ENCODE measurements at regions not wholly inside any gene's neighbourhood (a gene's known extent, or its start where the extent isn't known, plus 50 kb on each side); places are given as distances from the start of the nearest gene placed in this dataset.

DNA sequence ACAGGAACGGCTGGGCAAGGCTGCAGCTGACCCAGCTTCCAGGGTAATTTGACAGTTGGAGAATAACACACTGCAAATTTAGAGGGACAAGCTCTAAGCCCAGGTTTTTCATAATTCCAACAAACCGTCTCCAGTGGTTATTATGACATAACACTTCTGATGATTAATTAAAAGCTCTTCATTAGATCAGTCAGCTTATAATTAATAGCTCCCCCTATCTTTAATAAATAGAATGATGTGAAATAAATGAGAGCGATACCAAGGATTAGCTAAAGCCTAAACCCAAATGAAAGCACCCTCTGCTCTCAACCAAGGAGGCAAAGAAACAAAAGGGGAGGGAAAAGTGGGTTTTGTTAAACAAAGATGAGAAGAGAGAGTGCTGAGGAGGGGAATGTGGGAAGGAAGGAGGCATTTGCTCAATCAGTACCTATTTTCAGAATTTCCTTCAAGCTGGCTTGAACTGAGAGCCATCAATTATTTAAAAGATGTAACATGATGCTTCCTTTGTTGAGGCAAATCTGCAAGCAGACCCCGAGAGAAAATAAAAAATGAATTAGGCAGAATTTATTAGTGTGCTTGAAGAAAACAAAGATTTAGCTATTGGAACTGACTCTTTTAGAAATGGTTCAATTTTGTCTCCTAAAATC is 221.8 kb upstream of the ESRRG start:
- no peak overlapping the region for H3K4me3 ChIP-seq (ENCODE audit: low read depth, poor library complexity, severe bottlenecking)
- intact Hi-C loops (cut with DNase I; ENCODE audit: low total_unique reads), result no loop called here
- DNase-seq (ENCODE audit: low spot score in 2 of 2), result no peak
- WGBS, 2 donors, result 55 to 61% methylated on average over 4 of the region's 4 CpGs
- TF ChIP-seq POLR2A (IDR thresholded peaks at IDR 0.05), result no peak

DNA sequence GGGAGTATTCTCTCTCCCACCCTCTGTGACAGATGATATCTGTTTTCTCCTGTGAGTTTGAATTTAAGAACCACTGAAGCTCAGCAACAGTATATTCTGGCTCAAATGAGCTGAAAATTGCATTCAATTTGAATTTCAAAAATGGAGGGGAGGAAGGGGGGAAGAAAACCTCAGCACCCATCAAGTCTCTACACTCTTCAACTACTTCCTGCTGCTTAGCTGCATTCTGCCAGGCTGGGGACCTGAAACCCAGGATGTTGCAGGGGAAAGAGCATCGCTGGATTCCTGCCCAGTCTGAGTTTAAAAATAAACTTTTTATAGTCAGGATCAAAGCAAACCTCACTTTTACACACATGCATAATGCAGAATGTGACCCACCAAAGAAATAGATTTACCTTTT is 214.3 kb upstream of the ESRRG start:
- H3K4me3 ChIP-seq (ENCODE audit: low read depth, poor library complexity, severe bottlenecking), result no peak overlapping the region
- DNase-seq (ENCODE audit: low spot score in 2 of 2), result no peak
- TF ChIP-seq, protein P1, sequence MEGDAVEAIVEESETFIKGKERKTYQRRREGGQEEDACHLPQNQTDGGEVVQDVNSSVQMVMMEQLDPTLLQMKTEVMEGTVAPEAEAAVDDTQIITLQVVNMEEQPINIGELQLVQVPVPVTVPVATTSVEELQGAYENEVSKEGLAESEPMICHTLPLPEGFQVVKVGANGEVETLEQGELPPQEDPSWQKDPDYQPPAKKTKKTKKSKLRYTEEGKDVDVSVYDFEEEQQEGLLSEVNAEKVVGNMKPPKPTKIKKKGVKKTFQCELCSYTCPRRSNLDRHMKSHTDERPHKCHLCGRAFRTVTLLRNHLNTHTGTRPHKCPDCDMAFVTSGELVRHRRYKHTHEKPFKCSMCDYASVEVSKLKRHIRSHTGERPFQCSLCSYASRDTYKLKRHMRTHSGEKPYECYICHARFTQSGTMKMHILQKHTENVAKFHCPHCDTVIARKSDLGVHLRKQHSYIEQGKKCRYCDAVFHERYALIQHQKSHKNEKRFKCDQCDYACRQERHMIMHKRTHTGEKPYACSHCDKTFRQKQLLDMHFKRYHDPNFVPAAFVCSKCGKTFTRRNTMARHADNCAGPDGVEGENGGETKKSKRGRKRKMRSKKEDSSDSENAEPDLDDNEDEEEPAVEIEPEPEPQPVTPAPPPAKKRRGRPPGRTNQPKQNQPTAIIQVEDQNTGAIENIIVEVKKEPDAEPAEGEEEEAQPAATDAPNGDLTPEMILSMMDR (IDR thresholded peaks at IDR 0.05), result no peak
- intact Hi-C loops (cut with DNase I; ENCODE audit: low total_unique reads), result no loop called here
- 17 to 21% methylated on average over 1 of the region's 1 CpG for WGBS, 2 donors

DNA sequence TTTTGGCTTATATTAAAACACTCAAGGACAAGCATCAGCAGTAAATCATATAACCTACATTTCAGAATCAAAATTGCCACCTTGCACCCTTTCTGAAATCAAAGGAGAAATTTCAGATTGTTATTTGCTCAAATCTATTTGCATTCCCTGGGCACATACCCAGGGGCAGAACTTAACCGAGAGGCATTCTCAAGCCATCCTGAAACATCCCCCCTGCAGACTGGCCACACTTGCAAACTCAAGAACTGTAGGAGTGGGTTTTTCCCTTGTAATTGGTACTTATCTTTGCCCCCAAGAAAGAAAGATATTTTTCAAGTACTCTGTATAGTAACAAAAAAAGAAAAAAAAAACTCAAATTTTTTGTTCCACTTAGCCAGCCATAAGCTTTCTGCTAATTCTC is 213.6 kb upstream of the ESRRG start:
- H3K4me3 ChIP-seq (ENCODE audit: low read depth, poor library complexity, severe bottlenecking), result no peak overlapping the region
- intact Hi-C loops (cut with DNase I; ENCODE audit: low total_unique reads), result no loop called here
- TF ChIP-seq POLR2A (IDR thresholded peaks at IDR 0.05), result no peak
- TF ChIP-seq, protein P1 (IDR thresholded peaks at IDR 0.05), result no peak
- no peak for DNase-seq (ENCODE audit: low spot score in 2 of 2)
- WGBS, 2 donors, result 78 to 94% methylated on average over 1 of the region's 1 CpG

DNA sequence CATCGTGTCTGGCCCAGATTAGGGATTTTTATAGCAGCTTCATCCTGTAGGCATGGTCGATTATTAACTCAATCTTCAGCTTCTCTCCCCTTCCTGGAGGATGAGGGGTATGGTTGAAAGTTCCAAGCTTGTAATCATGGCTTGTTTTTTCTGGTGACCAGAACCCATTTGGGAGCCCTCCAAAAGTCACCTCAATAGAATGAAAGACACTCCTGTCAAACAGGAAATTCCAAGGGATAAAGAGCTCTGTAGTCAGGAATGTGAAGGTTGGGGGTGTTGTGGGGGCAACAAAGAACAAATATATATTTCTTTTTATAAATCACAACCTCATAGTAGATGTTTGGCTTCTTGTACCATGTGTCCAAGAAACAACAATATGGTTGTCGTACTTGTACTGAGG is 212.7 kb upstream of the ESRRG start:
- no peak for TF ChIP-seq POLR2A (IDR thresholded peaks at IDR 0.05)
- TF ChIP-seq, protein P1 (IDR thresholded peaks at IDR 0.05), result no peak
- H3K4me3 ChIP-seq (ENCODE audit: low read depth, poor library complexity, severe bottlenecking), result no peak overlapping the region
- intact Hi-C loops (cut with DNase I; ENCODE audit: low total_unique reads), result no loop called here
- DNase-seq (ENCODE audit: low spot score in 2 of 2), result no peak
- 72 to 79% methylated on average over 3 of the region's 3 CpGs for WGBS, 2 donors

DNA sequence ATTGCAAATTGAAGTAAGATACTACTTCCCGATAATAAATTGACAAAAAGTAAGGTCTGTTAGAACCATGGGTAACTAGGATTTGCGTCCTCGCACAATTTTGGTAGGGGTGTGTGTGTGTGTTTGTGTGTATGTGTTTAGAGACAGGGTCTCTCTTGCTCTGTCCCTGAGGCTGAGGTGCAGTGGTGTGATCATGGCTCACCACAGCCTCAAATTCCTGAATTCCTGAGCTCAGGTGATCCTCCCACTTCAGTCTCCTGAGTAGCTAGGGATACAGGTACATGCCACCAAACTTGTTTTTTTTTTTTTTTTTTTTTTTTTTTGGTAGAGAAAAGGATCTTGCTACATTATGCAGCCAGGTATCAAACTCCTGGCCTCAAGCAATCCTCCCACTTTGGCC is 209.2 kb upstream of the ESRRG start:
- DNase-seq (ENCODE audit: low spot score in 2 of 2), result no peak
- TF ChIP-seq, protein P1 (IDR thresholded peaks at IDR 0.05), result no peak
- TF ChIP-seq POLR2A (IDR thresholded peaks at IDR 0.05), result no peak
- H3K4me3 ChIP-seq (ENCODE audit: low read depth, poor library complexity, severe bottlenecking), result no peak overlapping the region
- WGBS, 2 donors, result 97% methylated on average over 3 of the region's 3 CpGs
- intact Hi-C loops (cut with DNase I; ENCODE audit: low total_unique reads), result no loop called here

DNA sequence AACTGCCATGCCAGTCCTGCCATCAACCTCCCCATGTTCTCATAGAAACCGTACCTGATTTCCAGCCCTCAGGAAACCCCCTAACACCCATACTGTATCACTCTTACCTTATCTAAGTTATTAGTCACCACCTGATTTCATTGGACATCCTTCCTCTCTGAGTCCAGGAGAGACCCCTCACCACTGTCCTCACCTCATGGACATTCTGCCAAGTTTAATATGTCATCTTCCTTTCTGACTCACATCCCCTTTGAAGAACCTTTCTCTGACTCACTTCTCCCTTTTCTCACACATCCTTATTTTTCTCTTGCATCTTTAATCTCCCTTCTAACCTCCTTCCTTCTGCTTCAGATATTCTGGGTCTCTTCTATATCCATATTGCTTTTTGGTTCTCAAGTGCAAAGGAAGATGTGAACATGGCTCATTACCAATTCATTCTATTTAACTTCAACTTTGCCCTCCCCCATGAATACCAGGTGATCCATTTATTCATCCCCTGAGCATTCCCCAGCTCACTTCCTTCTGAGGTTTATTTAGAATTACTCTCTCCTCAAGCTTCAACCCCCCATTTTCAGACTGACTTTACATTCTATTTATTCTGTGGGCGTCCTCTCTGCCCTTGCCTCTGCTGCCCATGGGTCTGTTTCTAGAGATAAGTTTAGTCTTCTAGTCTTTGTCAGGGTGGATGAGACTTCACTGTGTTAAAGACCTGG is 206.8 kb upstream of the ESRRG start:
- WGBS, 2 donors, result 70 to 80% methylated on average over 2 of the region's 2 CpGs
- TF ChIP-seq, protein P1 (IDR thresholded peaks at IDR 0.05), result no peak
- no peak for TF ChIP-seq POLR2A (IDR thresholded peaks at IDR 0.05)
- DNase-seq (ENCODE audit: low spot score in 2 of 2), result no peak
- H3K4me3 ChIP-seq (ENCODE audit: low read depth, poor library complexity, severe bottlenecking), result no peak overlapping the region
- intact Hi-C loops (cut with DNase I; ENCODE audit: low total_unique reads), result no loop called here
